Left lung (tissue), 4 donors: ENCODE measurements at regions not wholly inside any gene's neighbourhood (a gene's known extent, or its start where the extent isn't known, plus 50 kb on each side); places are given as distances from the start of the nearest gene placed in this dataset.
A peak's percentile ranks its signal among the peaks of the same experiment; 100 is the strongest.

Experiments used
- ATAC-seq: fragments of 200-7000 bp; cut with Tn5 transposase; one replicate; pipeline ENCODE4 v1.9.1; 2020; ENCODE audit warnings: moderate library complexity
- DNase-seq, 4 donors: peaks; one replicate each; pipeline ENCODE4 v3.0.0-alpha.2; 2013 to 2020
- H3K27ac ChIP-seq, 2 donors: fragments of 200-600 bp; sonication (generic) in 1 of 2; one replicate each; pipeline versions ENCODE4 v1.5.0 to v1.8.0; 2020 to 2021
- H3K27me3 ChIP-seq, 2 donors: fragments of 200-600 bp; sonication (generic) in 1 of 2; one replicate each; pipeline versions ENCODE4 v1.5.0 to v1.8.0; 2020 to 2021
- H3K36me3 ChIP-seq, 2 donors: fragments of 200-600 bp; sonication (generic) in 1 of 2; one replicate each; pipeline versions ENCODE4 v1.5.0 to v1.8.0; 2020 to 2021
- H3K4me1 ChIP-seq, 2 donors: fragments of 200-600 bp; one replicate each; pipeline ENCODE4 v1.8.0; 2021
- H3K4me3 ChIP-seq, 2 donors: fragments of 200-600 bp; sonication (generic) in 1 of 2; one replicate each; pipeline versions ENCODE4 v1.5.0 to v1.8.0; 2020 to 2021; ENCODE audit warnings: mild to moderate bottlenecking in 1 of 2
- H3K9me3 ChIP-seq, 2 donors: fragments of 200-600 bp; sonication (generic) in 1 of 2; one replicate each; pipeline versions ENCODE4 v1.5.0 to v1.8.0; 2020 to 2021
- CTCF ChIP-seq, 2 donors: fragments of 200-600 bp; sonication (generic) in 1 of 2; IDR thresholded peaks; one replicate each; pipeline versions ENCODE4 v1.5.0 to v1.8.0; 2021; ENCODE audit warnings: antibody characterized with exemption in 2 of 2
- intact Hi-C, 2 donors: fragments of 100-400 bp; cut with DNase I; formaldehyde crosslinking; loops; one replicate each; pipeline versions ENCODE4 v1.11.2 to v1.14.2; 2022
- donor health status: DM: no; HTN: yes; CAD: no.
- donor health status: DM: no; HTN: no; CAD: no.

- Histone ChIP-seq H3K27ac (no peak overlapping the region), H3K27me3 (no peaks in the 10 kb centered on the region), H3K9me3 (peaks cover 0 to 17% of the 10 kb centered on the region in 2 donors), H3K4me3 (no peak overlapping the region), H3K4me1 (no peaks in the 10 kb centered on the region), H3K36me3 (no peaks in the 10 kb centered on the region)
- intact Hi-C loops, result no loop called here
- DNase-seq (no peak), ATAC-seq (no peak)
- TF ChIP-seq CTCF (IDR thresholded peaks at IDR 0.05), result no peak
Measured at GRCh38 chr4:123581802-123582201, 185.2 kb downstream of the SPRY1 start.

- Histone ChIP-seq H3K4me3 (no peak overlapping the region), H3K27ac (no peak overlapping the region), H3K9me3 (peaks cover 0 to 17% of the 10 kb centered on the region in 2 donors), H3K4me1 (peaks cover 4 to 6% of the 10 kb centered on the region in 2 donors), H3K36me3 (no peaks in the 10 kb centered on the region), H3K27me3 (no peaks in the 10 kb centered on the region)
- intact Hi-C loops, result no loop called here
- TF ChIP-seq CTCF (IDR thresholded peaks at IDR 0.05), result no peak
- DNase-seq (no peak), ATAC-seq (no peak)
Measured at GRCh38 chr4:123583043-123583442, 186.4 kb downstream of the SPRY1 start.

GRCh38 chr4:123585111-123585510, 188.5 kb downstream of the SPRY1 start:
- ATAC-seq (no peak), DNase-seq (no peak)
- no peak overlapping the region for H3K27ac ChIP-seq
- intact Hi-C loops, result no loop called here
- H3K4me3 ChIP-seq, result no peak overlapping the region
- H3K36me3 ChIP-seq, result no peaks in the 10 kb centered on the region
- no peak for TF ChIP-seq CTCF (IDR thresholded peaks at IDR 0.05)
- peaks cover 7 to 18% of the 10 kb centered on the region in 2 donors for H3K4me1 ChIP-seq
- peaks cover 0 to 17% of the 10 kb centered on the region in 2 donors for H3K9me3 ChIP-seq
- no peaks in the 10 kb centered on the region for H3K27me3 ChIP-seq

- peak; percentile 87 for ATAC-seq
- no peak overlapping the region for H3K4me3 ChIP-seq
- intact Hi-C loops, result no loop called here
Measured at GRCh38 chr4:123587983-123588494, 191.4 kb downstream of the SPRY1 start.

More at GRCh38 chr4:123587983-123588494, 191.4 kb downstream of the SPRY1 start:
- Histone ChIP-seq H3K27ac (peak overlapping the region in 1 of 2 donors; percentile 26), H3K27me3 (no peaks in the 10 kb centered on the region), H3K9me3 (no peaks in the 10 kb centered on the region), H3K4me1 (peaks cover 7 to 18% of the 10 kb centered on the region in 2 donors), H3K36me3 (no peaks in the 10 kb centered on the region)
- no peak for TF ChIP-seq CTCF (IDR thresholded peaks at IDR 0.05)
- DNase-seq, result peak in 1 of 4 donors; percentile 32
